ENCODE measurements at regions not wholly inside any gene's neighbourhood (a gene's known extent, or its start where the extent isn't known, plus 50 kb on each side); places are given as distances from the start of the nearest gene placed in this dataset.

- no peaks in the 10 kb centered on the region for H3K36me3 ChIP-seq
- WGBS = 50% methylated on average over 4 of the region's 4 CpGs
- H3K27me3 ChIP-seq (replicated peaks; ENCODE audit: insufficient read depth) = no peaks in the 10 kb centered on the region
- H3K4me3 ChIP-seq = no peak overlapping the region
- no peaks in the 10 kb centered on the region for H3K4me1 ChIP-seq (replicated peaks)
- H3K27ac ChIP-seq = no peak overlapping the region
- no peaks in the 10 kb centered on the region for H3K9me3 ChIP-seq
- DNase-seq (ENCODE audit: low spot score) = no peak
- intact Hi-C loops (cut with DNase I) = no loop called here
- TF ChIP-seq POLR2A (IDR thresholded peaks at IDR 0.05) = no peak
- TF ChIP-seq POLR2AphosphoS5 (IDR thresholded peaks at IDR 0.05) = no peak
- TF ChIP-seq, protein P1, sequence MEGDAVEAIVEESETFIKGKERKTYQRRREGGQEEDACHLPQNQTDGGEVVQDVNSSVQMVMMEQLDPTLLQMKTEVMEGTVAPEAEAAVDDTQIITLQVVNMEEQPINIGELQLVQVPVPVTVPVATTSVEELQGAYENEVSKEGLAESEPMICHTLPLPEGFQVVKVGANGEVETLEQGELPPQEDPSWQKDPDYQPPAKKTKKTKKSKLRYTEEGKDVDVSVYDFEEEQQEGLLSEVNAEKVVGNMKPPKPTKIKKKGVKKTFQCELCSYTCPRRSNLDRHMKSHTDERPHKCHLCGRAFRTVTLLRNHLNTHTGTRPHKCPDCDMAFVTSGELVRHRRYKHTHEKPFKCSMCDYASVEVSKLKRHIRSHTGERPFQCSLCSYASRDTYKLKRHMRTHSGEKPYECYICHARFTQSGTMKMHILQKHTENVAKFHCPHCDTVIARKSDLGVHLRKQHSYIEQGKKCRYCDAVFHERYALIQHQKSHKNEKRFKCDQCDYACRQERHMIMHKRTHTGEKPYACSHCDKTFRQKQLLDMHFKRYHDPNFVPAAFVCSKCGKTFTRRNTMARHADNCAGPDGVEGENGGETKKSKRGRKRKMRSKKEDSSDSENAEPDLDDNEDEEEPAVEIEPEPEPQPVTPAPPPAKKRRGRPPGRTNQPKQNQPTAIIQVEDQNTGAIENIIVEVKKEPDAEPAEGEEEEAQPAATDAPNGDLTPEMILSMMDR (IDR thresholded peaks at IDR 0.05) = no peak
These were observed 94.7 kb downstream of the DISP1 start for GRCh38 chr1:222909586-222909985.

DNA sequence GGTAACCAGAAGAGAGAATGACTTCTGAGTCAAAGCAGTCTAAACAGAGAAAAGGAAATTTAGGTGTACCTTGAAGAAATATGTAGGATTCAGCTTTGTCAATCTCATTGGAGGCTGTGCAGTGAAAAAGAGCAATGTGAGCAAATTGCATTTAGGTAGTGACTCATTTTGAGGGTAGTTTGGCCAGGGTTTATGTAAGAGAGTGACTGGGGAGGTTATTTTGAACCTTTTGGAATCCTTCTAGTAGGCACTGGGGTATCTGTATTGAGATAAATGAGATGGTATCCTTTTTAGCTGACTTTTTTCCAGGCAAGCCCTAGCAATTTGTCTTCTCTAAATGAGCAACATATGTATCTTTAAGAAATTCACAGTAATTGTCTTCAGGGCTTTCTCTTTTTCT is 95.9 kb downstream of the DISP1 start:
- TF ChIP-seq, protein P1 (IDR thresholded peaks at IDR 0.05) = no peak
- TF ChIP-seq POLR2AphosphoS5 (IDR thresholded peaks at IDR 0.05) (no peak), POLR2A (IDR thresholded peaks at IDR 0.05) (no peak)
- DNase-seq (ENCODE audit: low spot score) = no peak
- Histone ChIP-seq H3K36me3 (no peaks in the 10 kb centered on the region), H3K9me3 (no peaks in the 10 kb centered on the region), H3K27ac (no peak overlapping the region), H3K4me1 (replicated peaks) (no peaks in the 10 kb centered on the region), H3K27me3 (replicated peaks; ENCODE audit: insufficient read depth) (no peaks in the 10 kb centered on the region), H3K4me3 (no peak overlapping the region)
- intact Hi-C loops (cut with DNase I) = no loop called here

GRCh38 chr1:222911866-222912265 is 97.0 kb downstream of the DISP1 start:
- Histone ChIP-seq H3K4me3 (no peak overlapping the region), H3K4me1 (replicated peaks) (no peaks in the 10 kb centered on the region), H3K27ac (no peak overlapping the region), H3K36me3 (no peaks in the 10 kb centered on the region), H3K27me3 (replicated peaks; ENCODE audit: insufficient read depth) (no peaks in the 10 kb centered on the region), H3K9me3 (no peaks in the 10 kb centered on the region)
- no peak for DNase-seq (ENCODE audit: low spot score)
- intact Hi-C loops (cut with DNase I) = no loop called here
- TF ChIP-seq, protein P1 (IDR thresholded peaks at IDR 0.05) = no peak
- no peak for TF ChIP-seq POLR2AphosphoS5 (IDR thresholded peaks at IDR 0.05)
- TF ChIP-seq POLR2A (IDR thresholded peaks at IDR 0.05) = no peak
- WGBS = 73% methylated on average over 1 of the region's 1 CpG

DNA sequence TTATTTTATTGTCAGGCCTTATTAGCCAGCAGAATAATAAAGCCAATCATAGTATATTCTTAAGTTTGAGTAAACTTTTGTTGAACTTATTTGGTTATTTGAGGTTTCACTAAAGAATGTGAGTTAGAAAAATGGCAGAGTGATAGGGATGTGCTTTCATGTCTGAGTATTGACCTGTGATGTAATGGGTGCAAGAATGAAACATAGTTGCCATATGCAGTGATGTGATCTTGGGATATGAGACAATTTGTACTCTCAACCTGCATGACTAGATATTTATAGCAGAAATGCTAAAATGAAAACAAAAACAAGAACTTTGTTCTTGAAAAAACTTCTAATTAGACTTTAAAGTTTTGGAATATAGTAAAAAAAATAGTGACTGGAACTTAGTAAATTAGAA is 97.9 kb downstream of the DISP1 start:
- TF ChIP-seq, protein P1 (IDR thresholded peaks at IDR 0.05) = no peak
- TF ChIP-seq POLR2AphosphoS5 (IDR thresholded peaks at IDR 0.05) (no peak), POLR2A (IDR thresholded peaks at IDR 0.05) (no peak)
- no peaks in the 10 kb centered on the region for H3K9me3 ChIP-seq
- H3K36me3 ChIP-seq = no peaks in the 10 kb centered on the region
- no peaks in the 10 kb centered on the region for H3K27me3 ChIP-seq (replicated peaks; ENCODE audit: insufficient read depth)
- no peaks in the 10 kb centered on the region for H3K4me1 ChIP-seq (replicated peaks)
- H3K27ac ChIP-seq = no peak overlapping the region
- DNase-seq (ENCODE audit: low spot score) = no peak
- intact Hi-C loops (cut with DNase I) = no loop called here
- H3K4me3 ChIP-seq = no peak overlapping the region

DNA sequence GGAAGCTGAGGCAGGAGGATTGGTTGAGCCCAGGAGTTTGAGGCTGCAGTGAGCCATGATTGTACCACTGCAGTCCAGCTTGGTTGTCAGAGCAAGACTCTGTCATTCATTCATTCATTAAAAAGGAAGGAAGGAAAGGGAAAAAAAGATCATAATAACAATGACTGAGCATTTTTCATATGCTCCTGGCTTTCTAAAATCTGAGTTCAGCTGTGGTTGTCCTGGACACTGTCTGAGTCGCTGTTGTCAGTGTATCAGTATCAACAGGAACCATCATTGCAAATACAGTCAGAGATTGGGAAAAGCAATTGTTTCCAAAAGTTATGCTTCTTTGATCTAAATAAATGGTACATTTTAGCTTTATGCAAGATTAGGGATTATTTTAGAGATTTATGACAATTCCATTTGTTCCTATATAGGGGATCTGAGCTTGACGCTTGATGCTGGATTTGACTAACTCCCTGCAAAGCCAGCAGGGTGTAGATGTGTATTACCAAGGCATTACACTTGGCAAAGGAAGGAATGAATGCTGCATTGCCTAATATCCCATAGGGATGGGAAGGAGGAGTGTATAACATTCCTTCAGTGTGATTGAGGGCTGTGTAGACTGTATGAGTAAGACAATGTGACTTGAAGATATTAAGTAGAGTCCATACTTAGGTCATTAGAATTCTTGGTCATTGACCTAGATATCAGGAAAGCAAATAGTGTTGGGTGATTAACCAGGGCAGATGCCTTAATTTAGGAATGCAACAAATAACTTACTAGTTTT is 100.2 kb downstream of the DISP1 start:
- intact Hi-C loops (cut with DNase I) = no loop called here
- H3K36me3 ChIP-seq = no peaks in the 10 kb centered on the region
- H3K27me3 ChIP-seq (replicated peaks; ENCODE audit: insufficient read depth) = no peaks in the 10 kb centered on the region
- H3K4me3 ChIP-seq = no peak overlapping the region
- DNase-seq (ENCODE audit: low spot score) = no peak
- no peaks in the 10 kb centered on the region for H3K4me1 ChIP-seq (replicated peaks)
- H3K27ac ChIP-seq = no peak overlapping the region
- TF ChIP-seq, protein P1 (IDR thresholded peaks at IDR 0.05) = no peak
- TF ChIP-seq POLR2AphosphoS5 (IDR thresholded peaks at IDR 0.05) (no peak), POLR2A (IDR thresholded peaks at IDR 0.05) (no peak)
- H3K9me3 ChIP-seq = no peaks in the 10 kb centered on the region
- 95% methylated on average over 2 of the region's 2 CpGs for WGBS
